ENCODE measurements at regions not wholly inside any gene's neighbourhood (a gene's known extent, or its start where the extent isn't known, plus 50 kb on each side); places are given as distances from the start of the nearest gene placed in this dataset.

- Histone ChIP-seq H2AFZ (ENCODE audit: low read length) (no peak overlapping the region), H4K8ac (replicated peaks; ENCODE audit: insufficient read length, low read depth, low read length) (no peak overlapping the region), H3T11ph (ENCODE audit: low read length) (no peak overlapping the region), H4K91ac (ENCODE audit: insufficient read length, low read depth, low read length) (no peak overlapping the region), H3K18ac (ENCODE audit: insufficient read length, low read depth, low read length) (no peak overlapping the region), H3K4ac (ENCODE audit: low read depth, low read length) (no peak overlapping the region), H3K4me2 (ENCODE audit: insufficient read depth, insufficient read length, low read length) (no peak overlapping the region), H4K5ac (ENCODE audit: insufficient read length, low read depth, low read length) (no peak overlapping the region), H2BK20ac (ENCODE audit: low read depth, low read length, poor library complexity, severe bottlenecking) (no peak overlapping the region), H3K79me1 (ENCODE audit: insufficient read depth, low read depth, low read length, poor library complexity, severe bottlenecking) (no peaks in the 10 kb centered on the region), H2BK5ac (ENCODE audit: insufficient read length, low read length) (no peak overlapping the region), H3K9me3 (ENCODE audit: control insufficient read depth, low read depth, low read length) (no peaks in the 10 kb centered on the region), H3K56ac (ENCODE audit: insufficient read length, low read depth, low read length) (no peak overlapping the region), H2BK120ac (ENCODE audit: low read depth, low read length, poor library complexity, severe bottlenecking) (no peak overlapping the region), H3K4me1 (ENCODE audit: insufficient read depth, low read length) (no peaks in the 10 kb centered on the region), H3K14ac (ENCODE audit: insufficient read depth, low read length) (no peak overlapping the region), H2BK15ac (ENCODE audit: low read depth, low read length) (no peak overlapping the region), H3K27me3 (ENCODE audit: insufficient read depth, low read length) (no peaks in the 10 kb centered on the region), H3K23ac (ENCODE audit: insufficient read length, low read depth, low read length) (no peak overlapping the region), H2BK12ac (ENCODE audit: insufficient read length, low read depth, low read length) (no peak overlapping the region), H4K20me1 (ENCODE audit: control insufficient read depth, insufficient read depth, insufficient read length) (no peaks in the 10 kb centered on the region), H3K23me2 (ENCODE audit: insufficient read length, low read depth, low read length, poor library complexity, severe bottlenecking) (no peaks in the 10 kb centered on the region), H3K27ac (ENCODE audit: insufficient read length, low read depth, low read length) (no peak overlapping the region), H3K9ac (ENCODE audit: extremely low read depth, insufficient read length, low read length) (no peak overlapping the region), H3K79me2 (ENCODE audit: insufficient read depth, low read length) (no peaks in the 10 kb centered on the region), H2AK5ac (ENCODE audit: insufficient read length, low read length) (no peak overlapping the region)
- H3K4me1 Mint-ChIP-seq = no peaks in the 10 kb centered on the region
- DNase-seq = no peak
- TF ChIP-seq, protein P1, sequence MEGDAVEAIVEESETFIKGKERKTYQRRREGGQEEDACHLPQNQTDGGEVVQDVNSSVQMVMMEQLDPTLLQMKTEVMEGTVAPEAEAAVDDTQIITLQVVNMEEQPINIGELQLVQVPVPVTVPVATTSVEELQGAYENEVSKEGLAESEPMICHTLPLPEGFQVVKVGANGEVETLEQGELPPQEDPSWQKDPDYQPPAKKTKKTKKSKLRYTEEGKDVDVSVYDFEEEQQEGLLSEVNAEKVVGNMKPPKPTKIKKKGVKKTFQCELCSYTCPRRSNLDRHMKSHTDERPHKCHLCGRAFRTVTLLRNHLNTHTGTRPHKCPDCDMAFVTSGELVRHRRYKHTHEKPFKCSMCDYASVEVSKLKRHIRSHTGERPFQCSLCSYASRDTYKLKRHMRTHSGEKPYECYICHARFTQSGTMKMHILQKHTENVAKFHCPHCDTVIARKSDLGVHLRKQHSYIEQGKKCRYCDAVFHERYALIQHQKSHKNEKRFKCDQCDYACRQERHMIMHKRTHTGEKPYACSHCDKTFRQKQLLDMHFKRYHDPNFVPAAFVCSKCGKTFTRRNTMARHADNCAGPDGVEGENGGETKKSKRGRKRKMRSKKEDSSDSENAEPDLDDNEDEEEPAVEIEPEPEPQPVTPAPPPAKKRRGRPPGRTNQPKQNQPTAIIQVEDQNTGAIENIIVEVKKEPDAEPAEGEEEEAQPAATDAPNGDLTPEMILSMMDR (conservative IDR thresholded peaks at IDR 0.05) = no peak
- no peak overlapping the region for H3K27ac Mint-ChIP-seq
- H3K9me3 Mint-ChIP-seq = no peaks in the 10 kb centered on the region
- no peak overlapping the region for H3K4me3 Mint-ChIP-seq
- no peaks in the 10 kb centered on the region for H3K27me3 Mint-ChIP-seq (ENCODE audit: low read depth)
- WGBS (ENCODE audit: extremely low coverage, insufficient read length, low lambda C conversion rate) = no CpG with 5 or more reads among the region's 1 CpG
- H3K36me3 Mint-ChIP-seq (ENCODE audit: insufficient read depth in 1 of 3, low read depth in 3 of 3) = no peaks in the 10 kb centered on the region
Observed at GRCh38 chr4:116636917-116637316, 448.5 kb downstream of the TRAM1L1 start.
